Right renal pelvis (tissue), 4 donors: ENCODE measurements at regions not wholly inside any gene's neighbourhood (a gene's known extent, or its start where the extent isn't known, plus 50 kb on each side); places are given as distances from the start of the nearest gene placed in this dataset.

Experiments
- DNase-seq, 4 donors: peaks; one replicate each; pipeline ENCODE4 v3.0.0-alpha.2; 2013; ENCODE audit warnings: low read depth in 4 of 4, low spot score in 3 of 4, missing footprints in 1 of 4

DNA sequence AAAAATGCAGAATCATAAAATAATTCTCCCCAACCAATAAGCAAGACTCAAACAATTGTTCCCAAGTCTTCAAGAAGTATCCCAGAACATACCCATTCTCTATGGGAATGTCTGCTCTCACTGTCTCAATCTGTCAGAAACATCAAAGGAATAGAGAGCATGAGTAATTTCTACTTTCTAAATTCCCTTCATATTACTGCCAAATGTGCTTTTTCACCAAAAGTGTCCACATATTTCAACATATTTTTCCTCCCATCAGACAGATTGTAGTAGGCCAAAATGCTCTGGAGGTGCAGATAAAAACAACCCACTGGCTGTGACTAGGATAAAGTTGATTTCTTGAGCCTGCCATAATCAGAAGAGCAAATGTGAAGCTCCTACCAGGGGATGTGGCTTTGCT lies 692.0 kb upstream of the FAM241A start:
- no peak for DNase-seq

DNA sequence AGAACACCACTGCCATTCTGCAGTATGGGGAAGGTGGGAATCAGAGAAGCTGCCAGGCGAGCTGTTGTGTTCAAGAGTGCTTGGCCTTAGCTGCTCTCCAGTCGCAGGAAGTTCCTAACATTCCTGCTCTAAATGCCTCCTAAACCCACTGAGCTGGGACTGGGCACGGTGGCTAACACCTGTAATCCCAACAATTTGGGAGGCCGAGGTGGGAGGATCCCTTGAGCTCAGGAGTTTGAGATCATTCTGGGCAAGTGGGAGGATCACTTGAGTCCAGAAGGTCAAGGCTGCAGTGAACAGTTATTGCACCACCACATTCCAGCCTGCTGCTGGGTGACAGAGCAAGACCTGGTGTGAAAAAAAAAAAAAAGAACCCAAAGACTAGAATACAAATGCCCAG lies 690.3 kb upstream of the FAM241A start:
- no peak for DNase-seq

DNA sequence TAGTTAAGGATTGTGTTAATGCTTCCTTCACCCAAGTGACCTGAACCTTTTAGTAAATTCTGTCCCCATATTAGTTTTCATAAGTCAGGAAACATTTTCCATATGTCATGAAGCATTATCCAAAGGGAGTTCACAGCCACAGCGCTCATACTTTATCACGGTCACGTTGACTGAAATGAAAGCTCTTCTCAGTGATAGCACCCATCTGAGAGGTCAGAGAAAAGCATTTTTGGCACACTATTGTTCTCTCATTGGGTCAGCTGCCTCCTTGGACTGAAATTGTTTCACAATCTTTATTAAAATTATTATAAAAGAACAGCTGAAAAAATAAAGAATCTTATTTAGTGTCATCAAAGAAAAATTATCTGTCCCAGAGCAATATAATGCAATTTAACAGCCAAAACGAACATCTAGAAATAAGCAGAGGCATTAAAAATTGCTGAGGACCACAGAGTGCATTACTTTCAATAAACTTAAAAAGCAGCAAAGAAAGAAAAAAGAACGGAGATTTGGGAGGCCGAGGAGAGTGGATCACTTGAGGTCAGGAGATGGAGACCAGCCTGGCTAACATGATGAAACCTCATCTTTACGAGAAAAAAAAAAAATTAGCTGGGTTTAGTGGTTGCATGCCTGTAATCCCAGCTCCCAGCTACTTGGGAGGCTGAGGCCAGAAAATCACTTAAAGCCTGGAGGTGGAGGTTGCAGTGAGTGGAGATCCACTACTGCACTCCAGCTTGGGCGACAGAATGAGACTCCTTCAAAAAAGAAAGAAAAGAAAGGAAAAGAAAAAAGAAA lies 680.8 kb upstream of the FAM241A start:
- no peak for DNase-seq

DNA sequence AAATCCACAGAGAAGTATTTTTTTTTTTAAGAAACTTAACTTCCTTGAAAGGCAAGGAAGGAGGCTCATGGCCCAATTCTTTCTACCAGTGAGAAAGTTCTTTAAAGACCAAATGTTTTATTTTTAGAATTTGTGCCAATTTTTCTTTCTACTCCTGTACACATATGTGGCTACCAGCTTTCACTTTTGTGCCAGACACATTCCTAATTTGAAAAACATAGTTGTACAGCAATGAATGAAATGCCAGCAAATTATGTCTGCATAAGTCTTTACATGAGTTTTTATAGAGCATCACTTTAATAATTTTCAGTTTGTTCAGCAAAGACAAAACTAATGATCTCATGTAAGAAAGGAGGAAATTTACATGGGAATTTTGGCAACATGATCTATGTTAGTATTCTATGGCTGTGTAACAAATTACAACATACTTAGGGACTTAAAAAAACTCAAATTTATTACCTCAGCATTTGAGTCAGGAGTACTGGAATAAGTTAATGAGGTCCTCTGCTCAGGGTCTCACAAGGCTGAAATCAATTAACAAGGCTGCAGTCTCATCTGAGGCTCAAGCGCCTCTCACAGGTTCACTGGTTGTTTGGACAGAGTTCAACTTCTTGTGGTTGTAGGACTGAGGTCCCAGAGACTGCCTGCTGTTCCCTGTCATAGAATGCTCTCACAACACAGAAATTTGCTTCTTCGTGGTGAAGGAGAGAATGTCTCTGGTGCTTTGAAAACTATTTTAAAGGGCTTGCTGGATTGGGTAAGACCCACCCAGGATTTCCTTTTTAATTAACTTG lies 678.2 kb upstream of the FAM241A start:
- no peak for DNase-seq

DNA sequence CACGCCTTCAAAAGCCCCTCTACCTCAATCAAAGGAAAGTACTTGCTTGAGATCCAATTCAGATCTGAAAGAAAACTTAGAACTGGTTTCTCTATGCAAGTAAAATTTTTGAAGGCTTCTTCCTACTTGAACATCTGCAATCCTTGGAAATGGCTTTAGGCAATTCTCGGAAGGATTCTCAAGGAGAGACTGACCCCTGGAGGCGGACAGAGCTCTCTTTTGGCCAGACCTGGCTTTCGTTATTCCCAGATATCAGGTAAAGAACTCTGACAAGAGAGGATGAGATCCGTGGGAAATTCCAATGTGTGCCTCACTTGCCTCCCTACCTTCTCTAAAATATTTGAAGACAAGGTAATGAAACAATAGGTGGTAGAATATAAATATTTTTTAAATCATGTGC lies 670.3 kb upstream of the FAM241A start:
- DNase-seq: peak; percentile 4 to 29 (median 6)

DNA sequence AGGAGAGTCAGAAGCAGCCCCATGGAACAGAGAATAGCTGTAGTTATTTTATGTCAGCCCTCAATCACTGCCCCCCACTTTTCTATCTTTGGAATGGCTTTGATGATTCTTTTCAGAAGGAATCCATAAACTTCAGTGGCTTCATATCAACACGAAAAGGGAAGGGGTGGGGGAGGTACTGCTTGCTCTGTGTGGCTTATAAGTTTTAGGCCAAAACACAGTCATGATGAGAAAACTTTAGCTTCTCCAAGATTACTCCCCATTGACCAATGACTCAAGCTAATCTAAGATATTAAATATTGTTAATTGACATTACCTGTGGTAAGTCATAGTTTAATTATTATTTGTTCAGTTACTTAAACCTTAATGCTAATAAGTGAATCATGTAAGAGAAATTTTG lies 669.6 kb upstream of the FAM241A start:
- no peak for DNase-seq

DNA sequence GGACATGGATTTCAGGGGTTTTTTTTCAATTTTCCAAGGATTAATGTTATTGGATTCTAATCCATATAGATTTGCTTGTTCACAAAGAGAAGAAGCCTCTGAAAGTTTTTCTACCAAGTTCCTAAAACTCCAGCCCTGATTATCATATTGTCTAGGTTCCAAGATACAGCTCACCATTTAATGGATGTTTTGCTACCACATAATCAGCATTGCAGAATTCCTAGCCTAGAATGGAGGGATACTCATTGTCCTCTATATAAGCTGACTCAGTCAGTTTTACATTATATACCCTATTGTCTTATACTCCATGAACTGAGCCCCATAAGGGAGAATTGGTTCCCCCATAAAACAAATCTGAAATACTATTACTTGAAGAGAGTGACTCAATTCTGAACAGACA lies 664.7 kb upstream of the FAM241A start:
- DNase-seq: no peak

DNA sequence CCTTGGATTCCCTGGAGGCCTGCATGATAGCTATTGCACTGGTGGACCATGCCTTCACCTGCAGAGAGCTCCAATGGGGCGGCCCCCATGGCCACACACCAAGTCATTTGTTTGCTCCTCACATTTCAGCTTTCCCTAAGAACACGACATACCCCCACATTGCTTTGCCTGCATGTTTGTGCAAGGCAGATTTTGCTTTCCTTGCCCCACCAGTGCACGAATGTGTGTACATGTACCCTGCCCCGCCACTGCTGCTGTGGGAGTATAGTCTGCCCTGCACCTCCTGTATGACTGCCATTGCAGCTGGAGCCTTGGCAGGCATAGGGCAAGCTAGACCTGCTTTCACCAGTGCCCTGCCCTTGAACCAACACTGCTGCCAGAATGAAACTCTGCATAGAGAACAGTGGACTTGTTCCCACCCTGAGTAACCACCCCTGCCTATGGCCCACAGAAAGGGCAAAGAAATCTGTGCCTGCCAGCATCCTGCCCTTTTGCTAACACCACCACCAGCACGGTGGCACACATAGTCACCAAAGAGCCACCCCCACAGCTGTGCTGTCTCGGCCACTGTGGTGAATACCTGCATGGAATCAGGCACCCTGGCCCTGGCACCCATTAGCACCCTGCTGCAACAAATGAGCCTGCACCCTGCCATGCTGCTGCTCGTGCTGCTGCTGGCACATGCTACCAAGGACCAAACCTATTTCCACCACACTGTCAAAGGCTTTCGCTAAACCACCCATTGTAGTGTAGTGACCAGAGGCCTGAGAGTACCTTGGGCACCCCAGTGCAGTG lies 661.7 kb upstream of the FAM241A start:
- DNase-seq: no peak

DNA sequence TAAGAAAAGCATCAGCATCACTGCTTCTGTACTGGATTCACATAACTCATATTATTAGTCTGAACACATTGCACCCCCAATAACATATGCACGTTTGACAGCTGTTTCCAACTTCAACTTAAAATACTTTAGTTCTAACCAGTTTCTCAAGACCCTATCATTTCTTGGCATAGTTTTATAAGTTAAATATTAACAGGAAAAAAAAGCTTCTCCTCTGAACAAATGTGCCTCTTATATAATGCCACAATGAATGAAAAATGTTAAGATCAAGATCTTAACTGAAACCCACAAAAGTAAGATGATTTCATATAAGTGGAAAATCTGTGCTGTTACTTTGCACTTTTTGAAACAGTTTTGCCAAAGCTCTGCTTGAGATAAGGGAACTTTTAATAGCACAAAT lies 652.8 kb upstream of the FAM241A start:
- peak in 1 of 4 donors; percentile 4 for DNase-seq

DNA sequence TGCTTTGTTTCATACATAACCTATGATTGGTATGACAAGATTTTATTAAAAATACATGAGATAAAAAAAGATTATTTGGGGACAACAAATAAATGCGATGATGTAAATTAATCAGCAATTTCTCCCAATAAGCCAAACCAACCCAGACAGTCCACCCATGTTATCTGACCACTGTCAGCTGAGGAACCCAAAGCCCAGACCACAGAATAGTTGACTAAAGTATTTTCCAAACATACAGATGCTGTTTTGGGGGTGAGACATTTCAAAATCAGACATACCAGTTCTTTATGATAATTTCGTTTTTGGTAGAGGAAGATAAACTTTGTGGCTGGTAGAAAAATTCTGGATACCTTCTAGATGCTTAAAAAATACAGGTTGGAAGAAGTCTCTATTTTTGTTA lies 650.8 kb upstream of the FAM241A start:
- DNase-seq: no peak

DNA sequence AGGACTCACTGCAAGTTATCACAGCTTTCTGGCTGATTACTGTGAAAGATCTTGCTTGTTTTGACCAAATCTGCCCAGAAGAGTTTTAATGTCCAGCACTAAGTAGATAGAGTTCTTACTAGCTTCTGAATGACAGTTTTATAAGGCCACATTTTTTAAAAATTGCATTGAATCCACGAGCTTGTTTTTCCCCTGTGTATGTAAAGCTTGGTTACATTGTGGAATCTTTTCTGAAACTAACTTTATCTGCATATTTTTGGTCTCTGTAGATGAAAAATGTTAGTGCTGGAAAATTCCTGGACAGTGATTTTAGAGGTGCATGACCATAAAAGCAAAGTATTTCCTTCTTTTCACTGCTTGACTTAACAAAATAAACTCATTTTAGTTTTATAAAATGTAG lies 650.3 kb upstream of the FAM241A start:
- no peak for DNase-seq

DNA sequence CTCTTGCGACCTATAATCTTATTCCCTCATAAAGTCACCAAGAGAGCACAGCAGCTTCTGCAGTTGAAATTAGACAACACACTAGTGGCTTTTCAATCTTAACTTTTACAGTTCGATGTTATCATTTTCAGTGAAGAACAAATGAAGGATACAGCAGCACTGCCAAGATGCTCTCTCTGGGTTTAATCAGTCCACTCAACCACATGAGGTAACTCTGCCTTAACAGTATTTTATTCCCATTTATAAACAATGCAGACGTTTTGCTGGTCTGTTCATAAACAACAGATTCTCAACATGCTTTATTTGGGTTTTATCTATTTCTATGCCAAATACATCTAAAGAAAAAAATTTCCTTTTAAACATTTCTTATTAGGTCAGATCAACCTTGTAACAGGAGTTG lies 646.0 kb upstream of the FAM241A start:
- DNase-seq: no peak

DNA sequence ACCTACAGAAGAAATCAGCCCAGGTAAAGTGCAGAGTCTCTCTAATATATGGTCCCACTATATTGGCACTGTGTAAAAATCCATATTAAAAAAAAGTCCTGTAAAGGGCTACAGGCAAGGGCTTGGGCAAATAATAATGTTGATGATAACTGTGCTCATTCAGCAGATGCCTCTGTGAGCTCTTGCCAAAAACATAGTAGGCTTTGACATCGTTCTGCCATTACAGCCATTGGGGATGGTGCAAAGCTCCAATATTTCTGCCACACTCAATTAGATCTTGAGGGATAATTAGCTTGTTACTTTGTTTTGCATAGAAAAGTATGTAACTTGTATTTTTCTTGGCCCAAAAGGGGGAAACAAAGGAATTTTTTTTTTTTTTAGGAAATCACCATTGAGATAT lies 645.5 kb upstream of the FAM241A start:
- DNase-seq: no peak

DNA sequence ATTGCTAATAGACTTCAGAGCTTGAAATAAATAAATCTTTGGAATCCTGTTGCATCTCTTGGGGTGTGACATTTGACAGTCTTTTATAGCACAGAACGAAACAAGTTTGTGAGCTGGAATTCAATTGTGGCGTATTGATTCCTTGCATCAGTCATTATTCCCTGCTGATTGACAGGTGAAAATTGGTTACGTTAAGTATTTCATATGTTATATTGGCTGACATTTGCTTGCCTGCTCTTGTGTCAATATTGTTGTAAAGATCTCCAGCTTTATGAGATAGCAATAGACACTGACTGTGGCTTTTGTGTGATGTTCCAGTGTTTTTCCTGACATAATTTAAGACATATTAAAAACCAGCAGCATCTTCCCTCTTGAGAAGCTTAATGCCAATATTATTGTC lies 644.4 kb upstream of the FAM241A start:
- DNase-seq: no peak

DNA sequence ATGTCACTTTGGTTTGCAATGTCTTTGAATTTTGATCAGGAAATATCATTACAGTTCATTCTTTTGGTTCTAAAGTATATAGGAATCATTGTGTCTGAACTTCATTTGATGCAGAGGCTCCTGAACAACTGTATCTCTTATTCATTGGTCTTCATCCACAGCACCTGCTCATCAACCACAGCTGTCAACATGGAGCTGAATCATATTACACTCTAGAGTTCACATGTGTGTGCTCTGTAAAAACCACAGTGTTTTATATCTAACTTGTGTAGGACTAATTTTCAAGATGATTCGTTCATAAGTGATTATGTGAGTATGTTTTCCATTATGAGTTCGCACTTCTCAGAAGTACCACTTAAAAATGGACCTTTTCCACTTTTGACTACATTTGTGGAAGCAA lies 643.3 kb upstream of the FAM241A start:
- no peak for DNase-seq

DNA sequence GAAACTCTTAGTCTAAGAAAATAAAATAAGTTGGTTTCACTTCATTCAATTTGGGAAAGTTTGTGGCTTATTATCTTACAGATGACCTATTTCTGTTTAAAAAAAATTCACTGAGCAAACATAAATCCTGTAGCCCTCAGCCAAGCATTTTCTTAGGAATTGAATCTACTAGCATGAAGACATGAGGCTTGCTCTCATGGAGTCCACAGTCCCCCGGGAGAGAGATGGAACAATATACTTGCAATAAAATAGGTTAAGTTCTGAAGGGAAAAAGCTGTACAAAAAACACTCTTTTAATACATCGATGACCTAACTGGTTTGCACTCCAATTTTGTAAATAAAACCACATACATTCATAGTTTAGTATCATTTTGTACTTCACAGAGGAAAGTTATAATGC lies 642.6 kb upstream of the FAM241A start:
- DNase-seq: no peak

DNA sequence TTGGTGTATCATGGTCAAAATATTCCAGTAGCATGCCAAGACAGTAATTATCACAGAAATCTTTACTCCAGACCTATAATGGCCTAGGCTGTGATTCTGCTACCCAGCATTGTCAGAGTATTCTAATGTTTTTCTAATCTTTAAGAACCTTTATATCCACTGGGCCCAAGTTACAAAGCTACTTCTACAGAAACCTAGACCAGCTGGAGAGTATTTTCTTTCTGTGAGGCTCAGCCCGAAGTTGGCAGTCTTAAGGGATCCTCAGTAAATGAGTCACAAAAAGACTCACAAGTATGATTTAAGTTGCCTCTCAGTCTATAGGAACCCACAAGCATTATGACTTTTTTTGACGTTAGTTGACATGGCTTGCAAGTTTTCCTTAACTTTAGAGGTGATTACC lies 638.5 kb upstream of the FAM241A start:
- no peak for DNase-seq

DNA sequence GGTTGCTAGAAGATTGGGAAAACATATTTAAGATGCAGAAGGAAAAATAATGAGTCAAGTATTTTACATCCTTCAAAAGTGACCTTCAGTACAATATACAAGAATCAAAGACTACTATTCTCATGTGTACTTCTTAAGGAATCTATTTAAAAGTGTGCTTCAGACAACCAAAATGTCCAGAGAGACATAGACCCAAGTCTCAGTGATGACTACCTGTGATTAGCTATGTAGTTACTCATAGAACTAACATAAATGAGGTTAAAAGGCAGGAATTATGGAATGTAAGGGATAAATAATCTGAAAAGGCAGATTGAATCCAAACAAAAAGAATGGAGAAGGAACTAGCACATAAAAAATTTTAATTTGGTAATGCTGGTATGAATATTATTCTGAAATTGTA lies 634.7 kb upstream of the FAM241A start:
- DNase-seq: no peak

DNA sequence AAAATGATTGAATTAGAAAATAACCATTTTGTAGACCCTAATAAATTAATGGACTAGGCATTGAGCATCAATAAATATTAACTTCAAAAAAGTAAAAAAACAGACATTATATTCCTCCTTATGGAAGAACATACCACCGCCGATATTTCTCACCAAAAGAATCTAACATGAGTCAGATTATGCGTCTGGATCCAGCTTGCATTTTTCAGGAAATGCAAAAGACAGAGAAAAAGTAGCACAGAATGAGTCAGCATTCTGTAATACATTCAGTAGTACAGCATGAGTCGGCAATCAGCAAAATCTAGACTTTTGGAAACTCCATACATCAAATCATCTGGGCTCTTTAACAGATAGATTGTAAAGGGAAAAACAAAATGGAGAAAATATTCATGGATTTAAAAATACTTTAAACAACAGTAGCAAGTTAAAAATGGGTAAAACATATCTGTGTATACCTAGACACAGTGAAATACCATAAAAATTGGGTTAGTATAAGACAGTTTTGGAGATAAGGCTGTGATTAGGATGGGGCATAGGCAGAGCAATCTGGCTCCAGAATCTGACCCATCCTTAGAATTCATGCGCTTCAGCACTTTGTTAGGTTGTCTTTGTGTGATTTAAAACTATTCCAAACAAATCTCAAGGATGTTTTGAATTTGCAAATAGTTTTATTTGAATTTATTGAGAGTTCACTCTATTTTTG lies 633.0 kb upstream of the FAM241A start:
- DNase-seq: no peak

DNA sequence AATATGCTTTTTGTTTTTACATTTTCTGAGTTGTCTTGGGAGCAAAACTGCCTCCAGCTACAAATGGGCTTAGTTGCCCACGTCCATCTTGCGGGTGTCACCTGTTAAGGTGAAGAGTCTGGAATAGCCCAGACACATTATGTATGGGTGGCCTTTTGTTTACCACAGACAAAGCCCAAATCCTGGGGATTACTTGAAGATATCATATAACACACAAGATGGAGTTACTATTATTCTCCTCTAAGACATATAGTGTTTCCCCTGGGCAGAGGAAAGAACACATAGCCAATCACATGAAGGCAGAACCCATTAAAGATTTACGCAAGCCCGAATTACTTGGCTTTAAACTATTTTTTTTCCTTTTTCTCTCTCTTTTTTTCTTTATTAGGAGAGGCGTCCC lies 625.6 kb upstream of the FAM241A start:
- DNase-seq: no peak

DNA sequence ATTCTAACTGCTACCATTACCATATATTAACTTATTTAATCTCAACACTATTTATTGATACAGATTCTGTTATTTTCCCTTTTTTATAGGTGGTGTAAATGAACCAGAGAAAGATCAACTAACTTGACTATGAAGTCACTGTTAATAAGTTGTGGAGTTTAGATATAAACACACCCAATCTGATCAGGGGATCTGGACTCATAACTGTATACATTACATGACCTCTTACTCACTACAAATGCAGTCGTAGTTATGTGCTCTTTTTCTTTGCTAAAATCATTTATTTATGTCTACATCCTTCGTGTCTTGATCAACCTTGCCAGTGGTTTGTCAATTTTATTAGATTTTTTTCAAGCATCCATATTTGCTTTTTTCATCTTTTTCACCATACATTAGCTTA lies 614.8 kb upstream of the FAM241A start:
- DNase-seq: no peak
